H9 (cell line): ENCODE measurements at regions not wholly inside any gene's neighbourhood (a gene's known extent, or its start where the extent isn't known, plus 50 kb on each side); places are given as distances from the start of the nearest gene placed in this dataset.

Source experiments
- DNase-seq: peaks from one replicate; pipeline ENCODE4 v3.0.0-alpha.2; 2017
- H2AFZ ChIP-seq: one replicate; pipeline ENCODE4 v1.6.1; 2013; ENCODE audit warnings: mild to moderate bottlenecking, low read length, control low read depth, moderate library complexity
- H2AK5ac ChIP-seq: 2 replicates; pipeline ENCODE4 v1.6.1; 2013; ENCODE audit warnings: low read length, control low read depth, mixed read lengths; ENCODE audit not compliant: insufficient read length
- H2BK120ac ChIP-seq: one replicate; pipeline ENCODE4 v1.6.1; 2013; ENCODE audit warnings: low read depth, mild to moderate bottlenecking, low read length, control low read depth, inconsistent platforms; ENCODE audit not compliant: poor library complexity, severe bottlenecking
- H2BK12ac ChIP-seq: 2 replicates; pipeline ENCODE4 v1.6.1; 2013; ENCODE audit warnings: low read length, control low read depth, mixed read lengths, low read depth; ENCODE audit not compliant: insufficient read length
- H2BK15ac ChIP-seq: 2 replicates; pipeline ENCODE4 v1.6.1; 2013; ENCODE audit warnings: low read depth, low read length, control low read depth
- H2BK20ac ChIP-seq: one replicate; pipeline ENCODE4 v1.6.1; 2013; ENCODE audit warnings: low read depth, mild to moderate bottlenecking, low read length, control low read depth, inconsistent platforms; ENCODE audit not compliant: poor library complexity, severe bottlenecking
- H2BK5ac ChIP-seq: 2 replicates; pipeline ENCODE4 v1.6.1; 2013; ENCODE audit warnings: low read length, control low read depth, mixed read lengths; ENCODE audit not compliant: insufficient read length
- H3K14ac ChIP-seq: 2 replicates; pipeline ENCODE4 v1.6.1; 2013; ENCODE audit warnings: low read length, control low read depth; ENCODE audit not compliant: insufficient read depth
- H3K18ac ChIP-seq: 2 replicates; pipeline ENCODE4 v1.6.1; 2013; ENCODE audit warnings: low read depth, mild to moderate bottlenecking, mixed read lengths, low read length, control low read depth; ENCODE audit not compliant: insufficient read length
- H3K23ac ChIP-seq: 2 replicates; pipeline ENCODE4 v1.6.1; 2013; ENCODE audit warnings: low read length, control low read depth, mixed read lengths, low read depth; ENCODE audit not compliant: insufficient read length
- H3K23me2 ChIP-seq: 2 replicates; pipeline ENCODE4 v1.6.1; 2013; ENCODE audit warnings: low read depth, mild to moderate bottlenecking, mixed read lengths, low read length, control low read depth; ENCODE audit not compliant: insufficient read length, poor library complexity, severe bottlenecking
- H3K27ac ChIP-seq: 2 replicates; pipeline ENCODE4 v1.5.1; 2013; ENCODE audit warnings: low read length, control low read depth, mixed read lengths, low read depth; ENCODE audit not compliant: insufficient read length
- H3K27me3 ChIP-seq: 2 replicates; pipeline ENCODE4 v1.6.1; 2013; ENCODE audit warnings: low read length, control low read depth, inconsistent platforms; ENCODE audit not compliant: insufficient read depth
- H3K4ac ChIP-seq: 2 replicates; pipeline ENCODE4 v1.6.1; 2013; ENCODE audit warnings: low read depth, mild to moderate bottlenecking, control low read depth, inconsistent platforms, low read length, moderate library complexity
- H3K4me1 ChIP-seq: 2 replicates; pipeline ENCODE4 v1.6.1; 2013; ENCODE audit warnings: low read length, control low read depth, inconsistent platforms; ENCODE audit not compliant: insufficient read depth
- H3K4me2 ChIP-seq: 2 replicates; pipeline ENCODE4 v1.6.1; 2013; ENCODE audit warnings: low read length, control low read depth, mixed read lengths; ENCODE audit not compliant: insufficient read length, insufficient read depth
- H3K56ac ChIP-seq: 2 replicates; pipeline ENCODE4 v1.6.1; 2013; ENCODE audit warnings: low read depth, mild to moderate bottlenecking, mixed read lengths, low read length, control low read depth; ENCODE audit not compliant: insufficient read length
- H3K79me1 ChIP-seq: 2 replicates; pipeline ENCODE4 v1.6.1; 2013; ENCODE audit warnings: low read depth, mild to moderate bottlenecking, moderate library complexity, low read length, control low read depth, inconsistent platforms; ENCODE audit not compliant: insufficient read depth, poor library complexity, severe bottlenecking
- H3K79me2 ChIP-seq: 2 replicates; pipeline ENCODE4 v1.6.1; 2013; ENCODE audit warnings: low read length, control low read depth, inconsistent platforms; ENCODE audit not compliant: insufficient read depth
- H3K9ac ChIP-seq: 2 replicates; pipeline ENCODE4 v1.6.1; 2013; ENCODE audit warnings: low read length, control low read depth, mixed read lengths; ENCODE audit not compliant: insufficient read length; ENCODE audit errors: extremely low read depth
- H3K9me3 ChIP-seq: one replicate; pipeline ENCODE4 v1.6.1; 2013; ENCODE audit warnings: low read depth, low read length, inconsistent platforms; ENCODE audit not compliant: control insufficient read depth
- H3T11ph ChIP-seq: one replicate; pipeline ENCODE4 v1.6.1; 2013; ENCODE audit warnings: mild to moderate bottlenecking, low read length, control low read depth, inconsistent platforms
- H4K20me1 ChIP-seq: one replicate; pipeline ENCODE4 v1.6.1; 2013; ENCODE audit not compliant: control insufficient read depth, insufficient read length, insufficient read depth
- H4K5ac ChIP-seq: 2 replicates; pipeline ENCODE4 v1.6.1; 2013; ENCODE audit warnings: low read depth, mild to moderate bottlenecking, mixed read lengths, low read length, control low read depth; ENCODE audit not compliant: insufficient read length
- H4K8ac ChIP-seq: replicated peaks from 2 replicates; pipeline ENCODE4 v1.6.1; 2013; ENCODE audit warnings: low read length, control low read depth, mixed read lengths, low read depth; ENCODE audit not compliant: insufficient read length
- H4K91ac ChIP-seq: 2 replicates; pipeline ENCODE4 v1.6.1; 2013; ENCODE audit warnings: low read depth, mild to moderate bottlenecking, moderate library complexity, mixed read lengths, low read length, control low read depth; ENCODE audit not compliant: insufficient read length
- H3K27ac Mint-ChIP-seq, 3 experiments: 2 replicates in 2 of 3; 3 replicates in 1 of 3; pipeline ENCODE4 v1.8.0; 2020 to 2021; ENCODE audit warnings: mixed read lengths in 3 of 3, mild to moderate bottlenecking in 1 of 3, moderate library complexity in 1 of 3
- H3K27me3 Mint-ChIP-seq: 2 replicates; pipeline ENCODE4 v1.8.0; 2021; ENCODE audit warnings: low read depth, mild to moderate bottlenecking, moderate library complexity, mixed read lengths
- H3K36me3 Mint-ChIP-seq, 3 experiments: 2 replicates in 2 of 3; 3 replicates in 1 of 3; pipeline ENCODE4 v1.8.0; 2020 to 2021; ENCODE audit warnings: low read depth in 3 of 3, mixed read lengths in 3 of 3; ENCODE audit not compliant: insufficient read depth in 1 of 3
- H3K4me1 Mint-ChIP-seq, 2 experiments: 2 replicates each; pipeline ENCODE4 v1.8.0; 2020; ENCODE audit warnings: mixed read lengths in 2 of 2
- H3K4me3 Mint-ChIP-seq, 2 experiments: 2 replicates in 1 of 2; 3 replicates in 1 of 2; pipeline ENCODE4 v1.8.0; 2020 to 2021; ENCODE audit warnings: mild to moderate bottlenecking in 2 of 2, mixed read lengths in 2 of 2, moderate library complexity in 1 of 2
- H3K9me3 Mint-ChIP-seq, 2 experiments: 2 replicates in 1 of 2; 3 replicates in 1 of 2; pipeline ENCODE4 v1.8.0; 2020; ENCODE audit warnings: mild to moderate bottlenecking in 2 of 2, mixed read lengths in 2 of 2, moderate library complexity in 1 of 2
- CTCF ChIP-seq: fragments of 200-600 bp; sonication (generic); conservative IDR thresholded peaks from 3 replicates; pipeline ENCODE4 v1.8.0; 2021; ENCODE audit warnings: antibody characterized with exemption, mild to moderate bottlenecking
- WGBS: extraction: QIAGEN DNeasy Blood & Tissue Kit; methylation state at CpG from one replicate; pipeline ENCODE4 v1.1.7; 2013; ENCODE audit warnings: missing lambda C conversion rate, low lambda C conversion rate, mixed read lengths; ENCODE audit not compliant: insufficient read length; ENCODE audit errors: extremely low coverage; 5-methylcytosine and 5-hydroxymethylcytosine counted together

DNA sequence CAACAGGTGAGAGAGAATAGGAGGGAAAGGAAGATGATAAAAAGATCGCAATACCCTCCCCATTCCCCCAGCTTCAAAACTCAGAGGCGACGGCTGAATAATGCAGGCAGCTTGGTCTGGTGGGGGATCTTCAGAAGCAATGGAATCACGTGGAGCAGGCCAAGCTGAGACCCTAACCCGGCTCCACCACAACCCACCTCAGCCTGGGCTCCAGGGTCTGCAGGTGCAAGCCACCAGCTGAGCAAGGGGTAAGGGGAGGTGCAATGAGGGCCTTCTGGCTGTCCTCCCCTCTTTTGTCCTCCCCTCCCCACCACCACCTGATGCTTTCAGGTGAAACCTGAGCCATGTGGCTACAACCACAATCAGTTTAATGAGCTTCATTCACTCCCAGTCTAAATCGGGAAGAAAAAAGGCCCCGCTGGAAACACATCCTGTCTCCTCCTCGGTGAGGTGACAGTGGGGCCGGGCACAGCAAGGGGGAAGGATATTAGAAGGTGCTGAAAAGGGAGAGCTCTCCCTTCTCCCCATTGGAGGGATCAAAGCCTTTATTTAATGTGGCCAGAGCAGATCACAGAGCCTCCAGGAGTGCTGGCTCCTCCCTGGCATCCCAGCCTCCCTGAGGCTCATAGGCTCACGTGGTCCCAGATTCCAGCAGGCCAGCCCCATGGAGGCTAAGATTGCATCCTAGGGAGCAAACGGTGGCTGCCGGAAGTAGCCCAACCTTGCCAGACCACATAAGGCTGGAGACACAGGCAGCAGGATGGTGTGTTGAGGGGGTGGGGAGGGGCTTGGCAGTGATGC, 261.0 kb downstream of the SOX9 start:
- no peaks in the 10 kb centered on the region for H3K23me2 ChIP-seq
- no peaks in the 10 kb centered on the region for H3K79me1 ChIP-seq
- no peak overlapping the region for H2BK15ac ChIP-seq
- H3K23ac ChIP-seq, result no peak overlapping the region
- Mint-ChIP-seq H3K27ac (peak overlapping the region; percentile 23 to 97 (median 92); a peak in 6 of 7 replicates), H3K4me3 (peak overlapping the region in 1 of 2 experiments; percentile 56; a peak in 2 of 5 replicates), H3K27me3 (peaks cover 11% of the 10 kb centered on the region), H3K36me3 (no peaks in the 10 kb centered on the region), H3K9me3 (no peaks in the 10 kb centered on the region), H3K4me1 (peaks cover 33 to 50% of the 10 kb centered on the region in 2 experiments)
- no peaks in the 10 kb centered on the region for H4K20me1 ChIP-seq
- H3K27me3 ChIP-seq, result no peaks in the 10 kb centered on the region
- peaks cover 8% of the 10 kb centered on the region; the same call in 1 of the 2 replicates for H3K4me1 ChIP-seq
- no peak overlapping the region for H2AFZ ChIP-seq
- no peak overlapping the region for H3T11ph ChIP-seq
- no CpG with 5 or more reads among the region's 12 CpGs for WGBS
- H2BK120ac ChIP-seq, result no peak overlapping the region
- H2BK5ac ChIP-seq, result no peak overlapping the region
- no peak overlapping the region for H3K56ac ChIP-seq
- no peak overlapping the region for H3K4me2 ChIP-seq
- H3K4ac ChIP-seq, result no peak overlapping the region
- no peak overlapping the region for H4K91ac ChIP-seq
- H2BK20ac ChIP-seq, result no peak overlapping the region
- TF ChIP-seq CTCF, result no peak
- H3K14ac ChIP-seq, result no peak overlapping the region
- no peak overlapping the region for H3K27ac ChIP-seq
- no peaks in the 10 kb centered on the region for H3K79me2 ChIP-seq
- no peaks in the 10 kb centered on the region for H3K9me3 ChIP-seq
- H4K8ac ChIP-seq, result no peak overlapping the region
- no peak overlapping the region for H2BK12ac ChIP-seq
- peak; percentile 90 for DNase-seq
- no peak overlapping the region for H3K18ac ChIP-seq
- no peak overlapping the region for H3K9ac ChIP-seq
- H2AK5ac ChIP-seq, result no peak overlapping the region
- no peak overlapping the region for H4K5ac ChIP-seq
